ENCODE measurements at regions not wholly inside any gene's neighbourhood (a gene's known extent, or its start where the extent isn't known, plus 50 kb on each side); places are given as distances from the start of the nearest gene placed in this dataset.
"Not testable (repeated sequence)": the region's sequence is repeated elsewhere in the genome, so short reads cannot be mapped to it uniquely, and the experiment has no call there.

DNA sequence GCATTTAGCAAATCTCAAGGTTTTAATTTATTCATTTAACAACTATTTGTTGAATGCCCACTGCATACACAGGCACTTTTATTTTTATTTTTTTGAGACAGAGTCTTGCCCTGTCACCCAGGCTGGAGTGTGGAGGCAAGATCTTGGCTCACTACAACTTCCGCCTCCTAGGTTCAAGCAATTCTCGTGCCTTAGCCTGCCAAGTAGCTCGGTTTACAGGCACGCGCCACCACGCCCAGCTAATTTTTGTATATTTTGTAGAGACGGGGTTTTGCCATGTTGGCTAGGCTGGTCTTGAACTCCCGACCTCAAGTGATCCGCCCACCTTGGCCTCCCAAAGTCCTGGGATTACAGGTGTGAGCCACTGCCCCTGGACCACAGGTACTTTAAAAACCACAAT, 67.0 kb upstream of the GOLGA8Q start:
- TF ChIP-seq, protein P1, sequence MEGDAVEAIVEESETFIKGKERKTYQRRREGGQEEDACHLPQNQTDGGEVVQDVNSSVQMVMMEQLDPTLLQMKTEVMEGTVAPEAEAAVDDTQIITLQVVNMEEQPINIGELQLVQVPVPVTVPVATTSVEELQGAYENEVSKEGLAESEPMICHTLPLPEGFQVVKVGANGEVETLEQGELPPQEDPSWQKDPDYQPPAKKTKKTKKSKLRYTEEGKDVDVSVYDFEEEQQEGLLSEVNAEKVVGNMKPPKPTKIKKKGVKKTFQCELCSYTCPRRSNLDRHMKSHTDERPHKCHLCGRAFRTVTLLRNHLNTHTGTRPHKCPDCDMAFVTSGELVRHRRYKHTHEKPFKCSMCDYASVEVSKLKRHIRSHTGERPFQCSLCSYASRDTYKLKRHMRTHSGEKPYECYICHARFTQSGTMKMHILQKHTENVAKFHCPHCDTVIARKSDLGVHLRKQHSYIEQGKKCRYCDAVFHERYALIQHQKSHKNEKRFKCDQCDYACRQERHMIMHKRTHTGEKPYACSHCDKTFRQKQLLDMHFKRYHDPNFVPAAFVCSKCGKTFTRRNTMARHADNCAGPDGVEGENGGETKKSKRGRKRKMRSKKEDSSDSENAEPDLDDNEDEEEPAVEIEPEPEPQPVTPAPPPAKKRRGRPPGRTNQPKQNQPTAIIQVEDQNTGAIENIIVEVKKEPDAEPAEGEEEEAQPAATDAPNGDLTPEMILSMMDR (IDR thresholded peaks at IDR 0.05; ENCODE audit: poor library complexity): not testable (repeated sequence)
- not testable (repeated sequence) for TF ChIP-seq EZH2phosphoT487 (IDR thresholded peaks at IDR 0.05; ENCODE audit: low read depth, severe bottlenecking, unreplicated experiment); EZH2 (IDR thresholded peaks at IDR 0.05; ENCODE audit: borderline replicate concordance)

Measured in hepatocyte (in vitro differentiated cells).